Karpas-422 (cell line): ENCODE measurements at regions not wholly inside any gene's neighbourhood (a gene's known extent, or its start where the extent isn't known, plus 50 kb on each side); places are given as distances from the start of the nearest gene placed in this dataset.
"Not testable (repeated sequence)": the region's sequence is repeated elsewhere in the genome, so short reads cannot be mapped to it uniquely, and the experiment has no call there.

ENCODE experiments used
- DNase-seq: peaks from one replicate; pipeline ENCODE4 v3.0.0-alpha.2; 2015
- H2AFZ ChIP-seq: fragments of 200-600 bp; sonication (generic); 2 replicates; pipeline ENCODE4 v1.6.1; 2014; ENCODE audit warnings: antibody characterized with exemption, low read length, mixed read lengths
- H3K27ac ChIP-seq: fragments of 200-600 bp; sonication (generic); 2 replicates; pipeline ENCODE4 v1.5.1; 2014; ENCODE audit warnings: mild to moderate bottlenecking, low read length, moderate library complexity
- H3K27me3 ChIP-seq: fragments of 200-600 bp; sonication (generic); 2 replicates; pipeline ENCODE4 v1.6.1; 2014; ENCODE audit warnings: low read length, mixed read lengths
- H3K36me3 ChIP-seq: fragments of 200-600 bp; sonication (generic); 2 replicates; pipeline ENCODE4 v1.6.1; 2014; ENCODE audit warnings: low read length, mixed read lengths; ENCODE audit not compliant: insufficient read depth
- H3K4me1 ChIP-seq: fragments of 200-600 bp; sonication (generic); 2 replicates; pipeline ENCODE4 v1.6.1; 2014; ENCODE audit warnings: mild to moderate bottlenecking, low read length, mixed read lengths
- H3K4me2 ChIP-seq: fragments of 200-600 bp; sonication (generic); 2 replicates; pipeline ENCODE4 v1.6.1; 2014; ENCODE audit warnings: low read length, low read depth, mild to moderate bottlenecking; ENCODE audit not compliant: poor library complexity, severe bottlenecking
- H3K4me3 ChIP-seq: fragments of 200-600 bp; sonication (generic); 2 replicates; pipeline ENCODE4 v1.5.1; 2014; ENCODE audit warnings: mild to moderate bottlenecking, antibody characterized with exemption, low read length, mixed read lengths
- H3K79me2 ChIP-seq: fragments of 200-600 bp; sonication (generic); 2 replicates; pipeline ENCODE4 v1.6.1; 2014; ENCODE audit warnings: mild to moderate bottlenecking, low read length, mixed read lengths
- H3K9ac ChIP-seq: fragments of 200-600 bp; sonication (generic); 2 replicates; pipeline ENCODE4 v1.6.0; 2014; ENCODE audit warnings: low read length
- H3K9me2 ChIP-seq: fragments of 200-600 bp; sonication (generic), shearing (Covaris generic); replicated peaks from 2 replicates; pipeline ENCODE4 v1.6.0; 2014; ENCODE audit warnings: mild to moderate bottlenecking, low read length, moderate library complexity; ENCODE audit not compliant: insufficient read depth
- H3K9me3 ChIP-seq: fragments of 300-700, 200-600 bp; sonication (generic); 2 replicates; pipeline ENCODE4 v1.6.1; 2014; ENCODE audit warnings: low read length, mixed read lengths
- H4K20me1 ChIP-seq: fragments of 200-600 bp; sonication (generic); 2 replicates; pipeline ENCODE4 v1.6.1; 2014; ENCODE audit warnings: mild to moderate bottlenecking, antibody characterized with exemption, low read length, low read depth; ENCODE audit not compliant: insufficient read depth

DNA sequence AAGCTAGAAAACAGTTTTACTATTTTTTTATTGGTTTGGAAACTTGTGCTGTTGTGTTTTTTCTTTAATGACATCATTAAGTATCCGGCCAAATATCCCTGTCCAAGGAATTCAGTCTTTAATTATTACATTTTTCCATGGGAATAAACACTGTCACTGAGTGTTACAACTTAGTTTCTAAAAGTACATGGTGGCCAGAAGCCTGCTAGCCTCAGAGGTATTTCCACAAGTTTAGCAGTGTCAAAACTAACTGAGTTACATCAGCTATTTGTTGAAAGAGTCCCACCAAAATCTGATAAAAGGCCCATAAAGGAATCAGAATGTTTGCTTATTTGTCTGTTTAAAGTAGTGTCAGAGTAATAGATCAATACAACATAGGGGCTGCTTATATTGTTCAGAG, 331.6 kb downstream of the GOLGA6L6 start:
- not testable (repeated sequence) for H3K27ac ChIP-seq, H3K9me2 ChIP-seq, H3K4me3 ChIP-seq, H3K36me3 ChIP-seq, H3K4me1 ChIP-seq, H3K4me2 ChIP-seq, H4K20me1 ChIP-seq, H3K9ac ChIP-seq, H2AFZ ChIP-seq, H3K79me2 ChIP-seq, DNase-seq, H3K27me3 ChIP-seq
- peaks cover 11% of the 10 kb centered on the region for H3K9me3 ChIP-seq

DNA sequence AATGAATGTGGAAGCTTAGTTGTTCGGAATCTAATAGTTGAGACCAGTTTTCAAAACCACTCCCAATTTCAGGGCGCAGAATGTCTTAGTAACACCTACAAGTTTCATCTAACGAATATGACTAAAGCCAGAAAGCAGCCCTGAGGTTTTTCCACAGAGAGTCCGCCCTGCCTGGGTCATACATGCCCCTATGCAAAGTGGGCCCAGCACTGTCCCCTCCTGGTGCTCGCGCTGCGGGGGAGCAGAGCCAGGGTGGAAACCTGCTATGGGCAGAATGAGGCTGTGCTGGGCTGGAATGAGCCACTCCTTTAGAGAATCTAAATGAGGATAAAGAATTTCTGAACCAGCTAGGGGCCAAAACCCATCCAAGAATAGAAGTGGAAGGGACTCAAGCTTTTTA, 334.0 kb downstream of the GOLGA6L6 start:
- not testable (repeated sequence) for H3K4me3 ChIP-seq, DNase-seq, H2AFZ ChIP-seq, H3K9me2 ChIP-seq, H3K36me3 ChIP-seq, H3K9me3 ChIP-seq, H3K4me2 ChIP-seq, H3K4me1 ChIP-seq, H3K27ac ChIP-seq, H3K9ac ChIP-seq, H3K79me2 ChIP-seq, H4K20me1 ChIP-seq, H3K27me3 ChIP-seq

DNA sequence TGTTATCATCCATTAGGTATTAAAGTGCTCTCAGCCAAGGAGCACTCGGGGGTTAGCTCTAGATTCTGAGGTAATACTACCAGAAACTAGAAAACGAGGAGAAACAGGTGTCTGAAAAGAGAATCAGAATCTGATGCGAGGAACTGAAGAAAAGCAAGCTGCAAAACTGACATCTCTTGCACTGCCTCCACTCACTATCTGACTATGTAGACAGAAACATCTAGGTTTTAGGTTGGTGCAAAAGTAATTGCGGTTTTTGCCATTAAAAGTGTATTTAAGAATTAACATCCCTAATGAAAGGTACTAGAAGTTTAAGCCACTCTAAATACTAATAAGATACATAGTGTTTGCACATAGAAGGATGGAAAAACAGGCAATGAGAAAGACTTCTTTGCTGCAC, 334.4 kb downstream of the GOLGA6L6 start:
- H3K79me2 ChIP-seq, H3K9ac ChIP-seq, H3K4me1 ChIP-seq, H4K20me1 ChIP-seq, DNase-seq, H3K9me2 ChIP-seq, H3K27me3 ChIP-seq, H3K4me2 ChIP-seq, H3K36me3 ChIP-seq, H3K4me3 ChIP-seq, H2AFZ ChIP-seq, H3K9me3 ChIP-seq, H3K27ac ChIP-seq: not testable (repeated sequence)

DNA sequence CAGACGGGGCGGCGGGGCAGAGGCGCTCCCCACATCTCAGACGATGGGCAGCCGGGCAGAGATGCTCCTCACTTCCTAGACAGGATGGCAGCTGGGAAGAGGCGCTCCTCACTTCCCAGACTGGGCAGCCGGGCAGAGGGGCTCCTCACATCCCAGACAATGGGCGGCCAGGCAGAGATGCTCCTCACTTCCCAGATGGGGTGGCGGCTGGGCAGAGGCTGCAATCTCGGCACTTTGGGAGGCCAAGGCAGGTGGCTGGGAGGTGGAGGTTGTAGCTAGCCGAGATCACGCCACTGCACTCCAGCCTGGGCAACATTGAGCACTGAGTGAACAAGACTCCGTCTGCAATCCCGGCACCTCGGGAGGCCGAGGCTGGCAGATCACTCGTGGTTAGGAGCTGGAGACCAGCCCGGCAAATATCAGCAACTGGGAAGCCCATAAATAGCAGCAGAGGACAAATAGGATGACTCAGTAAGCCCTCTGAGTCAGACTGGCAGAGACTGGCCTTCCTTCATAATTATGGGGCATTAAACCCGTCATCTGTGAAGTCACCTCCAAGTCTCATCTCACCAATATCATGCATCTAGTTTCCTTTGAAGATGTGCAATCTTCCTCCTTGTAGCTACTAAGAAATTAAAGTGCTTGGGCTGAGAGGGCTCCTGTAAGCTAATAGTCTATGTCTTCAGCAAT, 337.3 kb downstream of the GOLGA6L6 start:
- H3K79me2 ChIP-seq, H4K20me1 ChIP-seq, H3K4me2 ChIP-seq, H3K9me3 ChIP-seq, H2AFZ ChIP-seq, H3K27ac ChIP-seq, H3K9ac ChIP-seq, H3K4me3 ChIP-seq, H3K9me2 ChIP-seq, H3K36me3 ChIP-seq, H3K4me1 ChIP-seq, DNase-seq, H3K27me3 ChIP-seq: not testable (repeated sequence)

DNA sequence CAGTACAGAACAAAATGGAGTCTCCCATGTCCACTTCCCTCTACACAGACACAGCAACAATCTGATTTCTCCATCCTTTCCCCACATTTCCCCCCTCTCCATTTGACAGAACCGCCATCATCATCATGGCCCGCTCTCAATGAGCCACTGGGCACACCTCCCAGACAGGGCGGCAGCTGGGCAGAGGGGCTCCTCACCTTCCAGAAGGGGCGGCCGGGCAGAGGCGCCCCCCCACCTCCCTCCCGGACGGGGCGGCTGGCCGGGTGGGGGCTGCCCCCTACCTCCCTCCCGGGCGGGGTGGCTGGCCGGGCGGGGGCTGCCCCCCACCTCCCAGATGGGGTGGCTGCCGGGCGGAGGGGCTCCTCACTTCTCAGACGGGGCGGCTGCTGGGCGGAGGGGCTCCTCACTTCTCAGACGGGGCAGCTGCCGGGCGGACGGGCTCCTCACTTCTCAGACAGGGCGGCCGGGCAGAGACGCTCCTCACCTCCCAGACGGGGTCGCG, 337.9 kb downstream of the GOLGA6L6 start:
- H4K20me1 ChIP-seq, H3K9ac ChIP-seq, H3K4me3 ChIP-seq, H3K9me3 ChIP-seq, H3K4me2 ChIP-seq, H3K79me2 ChIP-seq, H3K36me3 ChIP-seq, H3K27ac ChIP-seq, H3K4me1 ChIP-seq, H3K9me2 ChIP-seq, DNase-seq, H3K27me3 ChIP-seq, H2AFZ ChIP-seq: not testable (repeated sequence)

DNA sequence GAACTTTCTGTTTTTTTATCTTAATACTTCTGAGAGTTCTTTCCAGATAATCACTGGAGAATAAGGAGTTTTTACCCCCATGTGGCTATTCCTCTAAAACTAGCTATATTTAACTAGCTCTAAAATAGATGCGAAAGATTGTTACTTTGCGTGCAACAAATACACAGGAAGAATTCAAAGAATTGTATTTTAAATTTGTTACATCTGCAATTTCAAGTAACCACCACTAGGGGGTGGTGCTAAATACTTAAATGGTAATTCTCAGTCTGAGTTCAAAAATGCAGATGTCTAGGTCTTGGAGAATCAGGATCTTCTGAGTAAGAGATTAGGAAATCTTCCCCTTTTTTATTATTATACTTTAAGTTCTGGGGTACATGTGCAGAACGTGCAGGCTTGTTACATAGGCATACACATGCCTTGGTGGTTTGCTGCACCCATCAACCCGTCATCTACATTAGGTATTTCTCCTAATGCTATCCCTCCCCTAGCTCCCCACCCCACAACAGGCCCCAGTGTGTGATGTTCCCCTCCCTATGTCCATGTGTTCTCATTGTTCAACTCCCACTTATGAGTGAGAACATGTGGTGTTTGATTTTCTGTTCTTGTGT, 346.9 kb downstream of the GOLGA6L6 start:
- not testable (repeated sequence) for H3K4me3 ChIP-seq, H3K27me3 ChIP-seq, H4K20me1 ChIP-seq, H2AFZ ChIP-seq, H3K79me2 ChIP-seq, H3K27ac ChIP-seq, DNase-seq, H3K4me2 ChIP-seq, H3K4me1 ChIP-seq, H3K9me3 ChIP-seq, H3K36me3 ChIP-seq, H3K9ac ChIP-seq, H3K9me2 ChIP-seq

DNA sequence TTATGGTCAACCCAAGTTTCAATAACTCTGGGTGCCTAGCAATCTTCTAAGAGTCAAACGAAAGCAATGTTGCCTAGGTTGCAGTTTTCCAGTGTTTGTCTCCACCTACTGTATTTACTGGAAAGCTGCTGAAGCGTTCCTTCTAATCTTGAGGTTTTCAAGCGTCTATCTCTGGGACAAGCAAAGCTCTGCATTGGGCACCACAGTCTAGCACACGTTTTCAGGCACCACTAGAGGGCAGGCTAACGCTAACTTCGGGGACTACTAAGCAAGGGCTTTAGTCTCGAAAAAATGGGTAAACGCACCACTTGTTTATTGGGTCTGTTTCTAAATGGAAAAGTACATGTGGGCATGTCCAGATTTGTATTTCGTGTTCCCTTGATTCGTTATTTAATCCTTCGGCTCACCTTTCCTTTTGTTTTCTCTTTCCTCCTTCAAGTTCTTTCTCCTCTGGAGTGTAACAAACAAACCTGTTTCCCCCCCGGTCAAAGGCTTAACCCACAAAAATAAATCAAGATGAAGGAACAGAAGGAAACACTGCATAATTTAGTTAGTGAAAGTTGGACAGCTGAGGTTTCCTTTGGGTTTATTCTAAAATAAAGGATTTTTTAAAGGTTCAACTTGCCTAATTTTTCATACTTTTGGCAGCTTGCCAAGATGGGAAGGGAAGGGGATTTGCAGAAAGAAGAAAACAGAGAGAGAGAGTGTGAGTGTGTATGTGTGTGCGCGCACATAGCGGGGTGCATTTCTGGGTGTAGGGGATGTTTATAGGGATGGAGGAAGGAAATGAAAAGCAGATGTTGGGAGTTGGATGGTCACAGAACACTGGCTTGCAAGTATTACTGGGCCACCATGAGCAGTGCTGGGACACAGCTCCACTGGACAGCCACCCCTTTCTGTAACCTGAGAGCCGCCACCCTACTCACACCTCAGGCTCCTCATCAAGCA, 348.3 kb downstream of the GOLGA6L6 start:
- H3K79me2 ChIP-seq, H2AFZ ChIP-seq, H3K36me3 ChIP-seq, H3K4me3 ChIP-seq, H3K9ac ChIP-seq, H3K9me2 ChIP-seq, H3K4me2 ChIP-seq, H4K20me1 ChIP-seq, H3K9me3 ChIP-seq, H3K4me1 ChIP-seq, H3K27me3 ChIP-seq, H3K27ac ChIP-seq: not testable (repeated sequence)
- peak; percentile 54 for DNase-seq

DNA sequence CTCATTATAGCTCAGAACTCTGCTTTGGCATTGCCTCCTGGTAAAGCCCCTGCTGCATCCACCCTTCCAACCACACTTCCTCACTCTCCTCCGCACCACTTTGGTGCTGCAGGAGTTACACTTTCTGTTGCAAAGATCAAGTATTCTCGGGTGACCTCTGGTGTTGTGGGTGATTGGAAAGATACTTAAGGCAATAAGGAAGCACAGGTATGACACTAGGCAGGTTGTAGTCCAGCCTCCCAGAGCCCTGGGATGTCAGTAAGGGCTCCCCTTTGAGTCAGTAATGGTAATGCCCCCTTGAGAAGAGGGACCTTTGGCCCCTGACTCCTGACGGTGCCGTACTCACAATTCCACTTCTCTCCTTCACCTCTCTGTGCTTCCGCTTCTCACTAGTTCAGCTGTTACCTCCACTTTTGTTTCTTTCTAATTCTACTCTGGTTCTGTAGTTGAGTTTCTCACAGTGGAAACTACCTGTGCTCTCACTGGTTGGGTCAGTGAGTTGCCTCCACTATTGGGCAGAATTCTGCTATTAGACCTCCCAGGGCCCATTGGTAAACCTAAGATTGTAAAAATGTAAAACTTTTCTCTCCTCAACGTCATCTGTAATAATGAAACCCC, 350.0 kb downstream of the GOLGA6L6 start:
- H3K36me3 ChIP-seq, H3K79me2 ChIP-seq, H3K4me3 ChIP-seq, H3K9ac ChIP-seq, H4K20me1 ChIP-seq, H2AFZ ChIP-seq, H3K9me2 ChIP-seq, H3K4me2 ChIP-seq, H3K27ac ChIP-seq, H3K4me1 ChIP-seq, H3K9me3 ChIP-seq, H3K27me3 ChIP-seq, DNase-seq: not testable (repeated sequence)
